ENCODE measurements at regions not wholly inside any gene's neighbourhood (a gene's known extent, or its start where the extent isn't known, plus 50 kb on each side); places are given as distances from the start of the nearest gene placed in this dataset.

- no peaks in the 10 kb centered on the region for H3K9me3 Mint-ChIP-seq
- H3K4me3 ChIP-seq (ENCODE audit: low read length) = no peak overlapping the region
- H3K27me3 Mint-ChIP-seq (ENCODE audit: insufficient read depth) = peaks cover 29% of the 10 kb centered on the region
Measured at GRCh38 chr17:72301887-72302286, 181.1 kb downstream of the SOX9 start.

DNA sequence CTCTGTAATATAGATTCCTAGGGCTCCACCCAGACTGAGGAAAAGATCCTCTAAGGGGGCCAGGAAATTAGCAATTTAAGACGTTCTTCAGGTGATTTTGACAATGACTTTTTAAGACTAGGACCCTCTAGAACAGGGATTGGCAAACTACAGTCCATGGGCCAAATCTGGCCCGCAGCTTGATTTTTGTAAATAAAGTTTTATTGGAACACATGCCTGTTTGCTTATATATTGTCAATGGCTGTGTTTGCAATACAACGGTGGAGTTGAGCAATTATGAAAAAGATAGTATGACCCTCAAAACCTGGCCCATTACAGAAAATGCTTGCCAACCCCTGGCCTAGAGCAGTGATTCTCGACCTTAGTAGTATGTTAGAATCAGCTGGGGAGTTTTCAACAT, 181.9 kb downstream of the SOX9 start:
- Mint-ChIP-seq H3K4me3 (no peak overlapping the region), H3K36me3 (ENCODE audit: low read depth) (no peaks in the 10 kb centered on the region), H3K4me1 (no peaks in the 10 kb centered on the region), H3K9me3 (no peaks in the 10 kb centered on the region), H3K27me3 (ENCODE audit: insufficient read depth) (peaks cover 21% of the 10 kb centered on the region), H3K27ac (no peak overlapping the region)
- no peaks in the 10 kb centered on the region for H3K4me1 ChIP-seq (ENCODE audit: control insufficient read depth, insufficient read depth, low read length)
- 92 to 98% methylated on average over 3 to 4 of the region's 4 CpGs for WGBS, 2 experiments (ENCODE audit: insufficient coverage in 1 of 2, insufficient read length in 1 of 2)
- no peak overlapping the region for H3K27ac ChIP-seq (ENCODE audit: low read depth, low read length)
- H3K4me3 ChIP-seq (ENCODE audit: low read length) = no peak overlapping the region
- H3K36me3 ChIP-seq (ENCODE audit: control insufficient read depth, insufficient read depth, low read length) = no peaks in the 10 kb centered on the region
- no peak for DNase-seq
- H3K9me3 ChIP-seq (ENCODE audit: control insufficient read depth, low read length) = no peaks in the 10 kb centered on the region
- H3K27me3 ChIP-seq (ENCODE audit: control insufficient read depth, insufficient read depth, low read length, poor library complexity, severe bottlenecking) = peaks cover 24% of the 10 kb centered on the region
- H3K9ac ChIP-seq (ENCODE audit: extremely low read depth, low read length, poor library complexity, severe bottlenecking) = no peak overlapping the region
- TF ChIP-seq CTCF (conservative IDR thresholded peaks at IDR 0.05) = no peak

More at GRCh38 chr17:72301887-72302286, 181.1 kb downstream of the SOX9 start:
- H3K36me3 ChIP-seq (ENCODE audit: control insufficient read depth, insufficient read depth, low read length) = no peaks in the 10 kb centered on the region
- no peak overlapping the region for H3K9ac ChIP-seq (ENCODE audit: extremely low read depth, low read length, poor library complexity, severe bottlenecking)
- no peak overlapping the region for H3K27ac ChIP-seq (ENCODE audit: low read depth, low read length)
- DNase-seq = no peak
- Mint-ChIP-seq H3K27ac (no peak overlapping the region), H3K4me3 (no peak overlapping the region), H3K36me3 (ENCODE audit: low read depth) (no peaks in the 10 kb centered on the region), H3K4me1 (no peaks in the 10 kb centered on the region)
- 90 to 95% methylated on average over 2 of the region's 2 CpGs for WGBS, 2 experiments (ENCODE audit: insufficient coverage in 1 of 2, insufficient read length in 1 of 2)
- H3K27me3 ChIP-seq (ENCODE audit: control insufficient read depth, insufficient read depth, low read length, poor library complexity, severe bottlenecking) = peaks cover 33% of the 10 kb centered on the region
- no peaks in the 10 kb centered on the region for H3K9me3 ChIP-seq (ENCODE audit: control insufficient read depth, low read length)
- TF ChIP-seq CTCF (conservative IDR thresholded peaks at IDR 0.05) = no peak
- H3K4me1 ChIP-seq (ENCODE audit: control insufficient read depth, insufficient read depth, low read length) = no peaks in the 10 kb centered on the region

GRCh38 chr17:72303787-72304733, 183.2 kb downstream of the SOX9 start:
- H3K9ac ChIP-seq (ENCODE audit: extremely low read depth, low read length, poor library complexity, severe bottlenecking) = no peak overlapping the region
- DNase-seq = no peak
- WGBS, 2 experiments (ENCODE audit: insufficient coverage in 1 of 2, insufficient read length in 1 of 2) = 90 to 92% methylated on average over 8 of the region's 8 CpGs
- Mint-ChIP-seq H3K9me3 (no peaks in the 10 kb centered on the region), H3K27me3 (ENCODE audit: insufficient read depth) (peaks cover 18% of the 10 kb centered on the region), H3K36me3 (ENCODE audit: low read depth) (no peaks in the 10 kb centered on the region), H3K27ac (no peak overlapping the region), H3K4me3 (no peak overlapping the region), H3K4me1 (no peaks in the 10 kb centered on the region)
- H3K27me3 ChIP-seq (ENCODE audit: control insufficient read depth, insufficient read depth, low read length, poor library complexity, severe bottlenecking) = peaks cover 16% of the 10 kb centered on the region
- H3K27ac ChIP-seq (ENCODE audit: low read depth, low read length) = no peak overlapping the region
- no peak overlapping the region for H3K4me3 ChIP-seq (ENCODE audit: low read length)
- no peaks in the 10 kb centered on the region for H3K36me3 ChIP-seq (ENCODE audit: control insufficient read depth, insufficient read depth, low read length)
- no peaks in the 10 kb centered on the region for H3K9me3 ChIP-seq (ENCODE audit: control insufficient read depth, low read length)
- TF ChIP-seq CTCF (conservative IDR thresholded peaks at IDR 0.05) = no peak
- H3K4me1 ChIP-seq (ENCODE audit: control insufficient read depth, insufficient read depth, low read length) = no peaks in the 10 kb centered on the region

All from endodermal cell (in vitro differentiated cells).